IMR-90 (cell line): ENCODE measurements at regions not wholly inside any gene's neighbourhood (a gene's known extent, or its start where the extent isn't known, plus 50 kb on each side); places are given as distances from the start of the nearest gene placed in this dataset.

Experiments
- ATAC-seq: fragments of 200-7000 bp; cut with Tn5 transposase; 2 replicates; pipeline ENCODE4 v1.9.1; 2020; ENCODE audit warnings: low read depth, mild to moderate bottlenecking, moderate library complexity
- BruUV-seq: library from RNA; stranded (reverse); fragments of 400-500 nt; replicated peaks from 2 replicates; lab custom pipeline; 2021; lab: Mats Ljungman, UMichigan
- CTCF ChIA-PET: fragments of 300-600 bp; formaldehyde crosslinking; extraction: SDS; loops from one replicate; lab custom pipeline; 2021; ENCODE audit warnings: antibody characterized with exemption; lab: Yijun Ruan, JAX
- POLR2A ChIA-PET: fragments of 300-600 bp; sonication (Branson Sonifier 250); formaldehyde crosslinking; loops from one replicate; lab custom pipeline; 2022; ENCODE audit warnings: antibody characterized with exemption; ENCODE audit not compliant: unreplicated experiment; lab: Charles Lee
- DNase-seq: peaks from one replicate; pipeline ENCODE4 v3.0.0; 2013
- H2AFZ ChIP-seq: replicated peaks from 2 replicates; pipeline ENCODE3; 2013; ENCODE audit warnings: low read length, mild to moderate bottlenecking; ENCODE audit not compliant: poor library complexity
- H2AK5ac ChIP-seq: 2 replicates; pipeline ENCODE4 v1.6.1; 2013; ENCODE audit warnings: low read depth, low read length, inconsistent platforms
- H2AK9ac ChIP-seq: replicated peaks from 2 replicates; pipeline ENCODE3; 2013; ENCODE audit warnings: mild to moderate bottlenecking, low read depth, low read length, moderate library complexity; ENCODE audit not compliant: poor library complexity
- H2BK120ac ChIP-seq: 2 replicates; pipeline ENCODE4 v1.6.1; 2013; ENCODE audit warnings: low read depth, low read length, inconsistent platforms
- H2BK15ac ChIP-seq: 3 replicates; pipeline ENCODE4 v1.6.1; 2013; ENCODE audit warnings: low read depth, low read length, inconsistent platforms
- H2BK20ac ChIP-seq: 2 replicates; pipeline ENCODE4 v1.6.1; 2013; ENCODE audit warnings: low read depth, mild to moderate bottlenecking, inconsistent platforms, low read length, moderate library complexity
- H2BK5ac ChIP-seq: 2 replicates; pipeline ENCODE4 v1.6.1; 2013; ENCODE audit warnings: mild to moderate bottlenecking, low read depth, low read length, inconsistent platforms; ENCODE audit not compliant: poor library complexity, severe bottlenecking
- H3K14ac ChIP-seq: replicated peaks from 2 replicates; pipeline ENCODE4 v1.6.1; 2013; ENCODE audit warnings: low read depth, low read length, inconsistent platforms
- H3K18ac ChIP-seq: 2 replicates; pipeline ENCODE4 v1.6.1; 2013; ENCODE audit warnings: low read depth, low read length, control low read depth
- H3K23ac ChIP-seq: 2 replicates; pipeline ENCODE4 v1.6.1; 2013; ENCODE audit warnings: low read depth, low read length, inconsistent platforms
- H3K27ac ChIP-seq: 2 replicates; pipeline ENCODE4 v1.5.1; 2013; ENCODE audit warnings: mild to moderate bottlenecking, control low read depth, low read length; ENCODE audit not compliant: insufficient read depth
- H3K27me3 ChIP-seq: 2 replicates; pipeline ENCODE4 v1.6.1; 2013; ENCODE audit warnings: low read length; ENCODE audit not compliant: control insufficient read depth, insufficient read depth
- H3K36me3 ChIP-seq: 2 replicates; pipeline ENCODE4 v1.6.1; 2013; ENCODE audit warnings: low read length, mixed read lengths; ENCODE audit not compliant: control insufficient read depth, insufficient read depth
- H3K4ac ChIP-seq: 2 replicates; pipeline ENCODE4 v1.6.1; 2013; ENCODE audit warnings: low read depth, low read length, inconsistent platforms
- H3K4me1 ChIP-seq: 2 replicates; pipeline ENCODE4 v1.6.1; 2013; ENCODE audit warnings: low read length, mixed read lengths; ENCODE audit not compliant: control insufficient read depth, insufficient read depth
- H3K4me2 ChIP-seq: 2 replicates; pipeline ENCODE4 v1.6.1; 2013; ENCODE audit warnings: low read depth, mild to moderate bottlenecking, control low read depth, low read length, moderate library complexity
- H3K4me3 ChIP-seq: 2 replicates; pipeline ENCODE4 v1.5.1; 2013; ENCODE audit warnings: low read depth, mild to moderate bottlenecking, control low read depth, low read length, moderate library complexity; ENCODE audit not compliant: insufficient read depth
- H3K56ac ChIP-seq: 2 replicates; pipeline ENCODE4 v1.6.1; 2013; ENCODE audit warnings: low read length, inconsistent platforms; ENCODE audit not compliant: insufficient read depth; ENCODE audit errors: extremely low read depth
- H3K79me1 ChIP-seq, 2 experiments: 2 replicates each; pipeline ENCODE4 v1.6.1; 2013; ENCODE audit warnings: low read length in 2 of 2, inconsistent platforms in 1 of 2, low read depth in 1 of 2
- H3K9ac ChIP-seq: 2 replicates; pipeline ENCODE4 v1.6.1; 2013; ENCODE audit warnings: low read depth, low read length, control low read depth
- H3K9me1 ChIP-seq: 2 replicates; pipeline ENCODE4 v1.6.1; 2013; ENCODE audit warnings: low read length, inconsistent platforms; ENCODE audit not compliant: insufficient read depth
- H3K9me3 ChIP-seq: 2 replicates; pipeline ENCODE4 v1.6.1; 2013; ENCODE audit warnings: low read length; ENCODE audit not compliant: control insufficient read depth, insufficient read depth
- H4K20me1 ChIP-seq: 2 replicates; pipeline ENCODE4 v1.6.1; 2013; ENCODE audit warnings: low read length, inconsistent platforms; ENCODE audit not compliant: insufficient read depth
- H4K5ac ChIP-seq: 2 replicates; pipeline ENCODE4 v1.6.1; 2013; ENCODE audit warnings: mild to moderate bottlenecking, low read depth, low read length, control low read depth
- H4K8ac ChIP-seq, 2 experiments: 2 replicates each; pipeline ENCODE4 v1.6.1; 2013; ENCODE audit warnings: low read depth in 2 of 2, low read length in 2 of 2, control low read depth in 1 of 2, inconsistent platforms in 1 of 2
- H4K91ac ChIP-seq: 2 replicates; pipeline ENCODE4 v1.6.1; 2013; ENCODE audit warnings: low read depth, low read length, inconsistent platforms; ENCODE audit not compliant: insufficient read depth
- MAFK ChIP-seq: IDR thresholded peaks from 2 replicates; pipeline ENCODE4 v1.6.1; 2012; ENCODE audit warnings: low read depth, low read length, improper control_type of control experiment
- MXI1 ChIP-seq: IDR thresholded peaks from 2 replicates; pipeline ENCODE4 v1.6.1; 2012; ENCODE audit warnings: low read depth, mild to moderate bottlenecking, low read length, moderate library complexity, borderline replicate concordance
- RCOR1 ChIP-seq: IDR thresholded peaks from 2 replicates; pipeline ENCODE4 v1.6.1; 2012; ENCODE audit warnings: mild to moderate bottlenecking, low read length, improper control_type of control experiment; ENCODE audit not compliant: insufficient replicate concordance
- WGBS, 2 experiments: methylation state at CpG; one replicate each; pipeline versions ENCODE4 v1.1.5 to v1.1.7; 2013; ENCODE audit warnings: missing lambda C conversion rate in 2 of 2; ENCODE audit not compliant: insufficient read length in 1 of 2; ENCODE audit errors: extremely low coverage in 2 of 2; 5-methylcytosine and 5-hydroxymethylcytosine counted together
- dilution Hi-C: fragments of 300-500 bp; cut with HindIII; formaldehyde crosslinking; loops from one replicate; pipeline ENCODE4 v1.14.3; 2018; ENCODE audit warnings: low sequenced_read_pairs; ENCODE audit not compliant: unreplicated experiment
- in situ Hi-C: fragments of 300-500 bp; cut with MboI; formaldehyde crosslinking; loops from 3 replicates; pipeline ENCODE4 v1.14.3; 2019; ENCODE audit warnings: low sequenced_read_pairs, inconsistent platforms, mixed read lengths
- intact Hi-C: fragments of 100-400 bp; cut with micrococcal nuclease; formaldehyde crosslinking; loops from 2 replicates; pipeline ENCODE4 v1.10.0; 2022

DNA sequence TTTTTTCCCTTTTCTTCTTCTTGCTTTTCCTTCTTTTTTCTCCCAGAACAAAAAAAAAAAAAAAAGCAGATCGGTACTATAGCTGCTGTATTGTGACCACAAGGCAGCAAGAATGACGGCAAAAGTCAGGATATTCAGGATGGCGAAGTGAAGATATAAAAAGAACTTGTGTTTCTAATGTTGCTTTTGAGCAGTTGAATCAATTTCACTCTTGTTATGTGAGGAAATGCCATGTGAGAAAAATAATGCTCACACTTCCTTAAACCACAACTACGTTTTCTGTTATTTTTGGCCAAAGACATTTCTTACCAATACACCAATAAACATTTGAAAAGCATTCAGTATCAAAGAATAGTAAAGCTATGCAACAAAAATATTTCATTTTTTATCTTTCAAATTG, 510.5 kb downstream of the HACE1 start:
- CTCF ChIA-PET = interaction anchor here (0.7 kb wide), 1 partner anchor 275 kb away, joined by 4 read pairs; no protein-coding TSS in a partner anchor
- H3K4me2 ChIP-seq = no peak overlapping the region
- no peak overlapping the region for H4K5ac ChIP-seq
- no peaks in the 10 kb centered on the region for H3K27me3 ChIP-seq
- H4K20me1 ChIP-seq = no peaks in the 10 kb centered on the region
- H4K91ac ChIP-seq = no peak overlapping the region
- in situ Hi-C loops = no loop called here
- no TSS peak for BruUV-seq
- TF ChIP-seq MAFK (no peak), MXI1 (no peak), RCOR1 (no peak)
- no peak overlapping the region for H3K14ac ChIP-seq
- H3K79me1 ChIP-seq = no peaks in the 10 kb centered on the region
- DNase-seq (no peak), ATAC-seq (no peak)
- H2BK120ac ChIP-seq = no peak overlapping the region
- H2BK20ac ChIP-seq = no peak overlapping the region
- H3K36me3 ChIP-seq = no peaks in the 10 kb centered on the region
- no peak overlapping the region for H3K27ac ChIP-seq
- POLR2A ChIA-PET = no interaction called here
- no peak overlapping the region for H3K23ac ChIP-seq
- no peak overlapping the region for H2BK15ac ChIP-seq
- peaks cover 9% of the 10 kb centered on the region for H3K9me3 ChIP-seq
- no peaks in the 10 kb centered on the region for H3K4me1 ChIP-seq
- no peak overlapping the region for H3K18ac ChIP-seq
- H3K9ac ChIP-seq = no peak overlapping the region
- H3K4me3 ChIP-seq = no peak overlapping the region
- no peak overlapping the region for H3K56ac ChIP-seq
- no peak overlapping the region for H2AK9ac ChIP-seq
- no peak overlapping the region for H3K4ac ChIP-seq
- H2BK5ac ChIP-seq = no peak overlapping the region
- H2AK5ac ChIP-seq = no peak overlapping the region
- dilution Hi-C loops = no loop called here
- no peak overlapping the region for H2AFZ ChIP-seq
- no peak overlapping the region for H4K8ac ChIP-seq
- intact Hi-C loops = no loop called here
- WGBS, 2 experiments = no CpG with 5 or more reads among the region's 4 CpGs
- no peaks in the 10 kb centered on the region for H3K9me1 ChIP-seq
